Common myeloid progenitor, CD34-positive (primary cell): ENCODE measurements at regions not wholly inside any gene's neighbourhood (a gene's known extent, or its start where the extent isn't known, plus 50 kb on each side); places are given as distances from the start of the nearest gene placed in this dataset.

ENCODE experiments used
- CTCF ChIA-PET: fragments of 350-600 bp; sonication (Branson Sonifier 250); formaldehyde crosslinking; loops from one replicate; lab custom pipeline; 2021; ENCODE audit warnings: antibody characterized with exemption; lab: Charles Lee
- POLR2A ChIA-PET: fragments of 350-600 bp; sonication (Branson Sonifier 250); formaldehyde crosslinking; loops from one replicate; lab custom pipeline; 2021; ENCODE audit warnings: antibody characterized with exemption; lab: Charles Lee
- DNase-seq, 3 donors: peaks; one replicate each; pipeline versions ENCODE4 v3.0.0 to v3.0.0-alpha.2; 2013
- H3K27ac ChIP-seq, 2 experiments: 1 replicate in 1 of 2; 2 replicates in 1 of 2; pipeline ENCODE4 v1.7.0; 2013; ENCODE audit warnings: inconsistent platforms in 2 of 2, low read length in 2 of 2, mild to moderate bottlenecking in 2 of 2, low read depth in 1 of 2, moderate library complexity in 1 of 2; ENCODE audit not compliant: severe bottlenecking in 2 of 2, insufficient read depth in 1 of 2, poor library complexity in 1 of 2
- H3K27me3 ChIP-seq, 5 experiments: replicated peaks in 2 of 5; 1 replicate in 3 of 5; 2 replicates in 2 of 5; pipeline versions ENCODE4 v1.6.1 to v1.7.0; 2013; ENCODE audit warnings: low read length in 4 of 5, mild to moderate bottlenecking in 2 of 5, moderate library complexity in 2 of 5, inconsistent platforms in 1 of 5; ENCODE audit not compliant: insufficient read depth in 5 of 5, control insufficient read depth in 4 of 5
- H3K36me3 ChIP-seq, 4 experiments: 1 replicate in 2 of 4; 2 replicates in 2 of 4; pipeline versions ENCODE4 v1.6.1 to v1.7.0; 2013; ENCODE audit warnings: low read length in 3 of 4, control low read depth in 1 of 4, mild to moderate bottlenecking in 1 of 4; ENCODE audit not compliant: control insufficient read depth in 4 of 4, insufficient read depth in 4 of 4
- H3K4me1 ChIP-seq, 4 experiments: 1 replicate in 3 of 4; 2 replicates in 1 of 4; pipeline versions ENCODE4 v1.6.1 to v1.7.1; 2013; ENCODE audit warnings: low read length in 3 of 4, mild to moderate bottlenecking in 3 of 4, control low read depth in 1 of 4, inconsistent platforms in 1 of 4, moderate library complexity in 1 of 4; ENCODE audit not compliant: control insufficient read depth in 4 of 4, insufficient read depth in 4 of 4; ENCODE audit errors: control extremely low read depth in 1 of 4
- H3K4me3 ChIP-seq, 7 experiments: 1 replicate in 4 of 7; 2 replicates in 3 of 7; pipeline versions ENCODE4 v1.5.1 to v1.7.0; 2013; ENCODE audit warnings: mild to moderate bottlenecking in 7 of 7, low read length in 6 of 7, moderate library complexity in 6 of 7, inconsistent platforms in 2 of 7, low read depth in 2 of 7, control low read depth in 1 of 7; ENCODE audit not compliant: insufficient read depth in 4 of 7, control insufficient read depth in 1 of 7; ENCODE audit errors: extremely low read depth in 1 of 7
- H3K9me3 ChIP-seq, 5 experiments: 1 replicate in 4 of 5; 2 replicates in 1 of 5; pipeline versions ENCODE4 v1.6.1 to v1.7.1; 2013; ENCODE audit warnings: low read length in 4 of 5, mild to moderate bottlenecking in 2 of 5, inconsistent platforms in 1 of 5, low read depth in 1 of 5, moderate library complexity in 1 of 5; ENCODE audit not compliant: control insufficient read depth in 4 of 5, insufficient read depth in 2 of 5; ENCODE audit errors: control extremely low read depth in 1 of 5
- WGBS: methylation state at CpG from one replicate; pipeline ENCODE4 v1.1.5; 2013; ENCODE audit not compliant: insufficient coverage; 5-methylcytosine and 5-hydroxymethylcytosine counted together

DNA sequence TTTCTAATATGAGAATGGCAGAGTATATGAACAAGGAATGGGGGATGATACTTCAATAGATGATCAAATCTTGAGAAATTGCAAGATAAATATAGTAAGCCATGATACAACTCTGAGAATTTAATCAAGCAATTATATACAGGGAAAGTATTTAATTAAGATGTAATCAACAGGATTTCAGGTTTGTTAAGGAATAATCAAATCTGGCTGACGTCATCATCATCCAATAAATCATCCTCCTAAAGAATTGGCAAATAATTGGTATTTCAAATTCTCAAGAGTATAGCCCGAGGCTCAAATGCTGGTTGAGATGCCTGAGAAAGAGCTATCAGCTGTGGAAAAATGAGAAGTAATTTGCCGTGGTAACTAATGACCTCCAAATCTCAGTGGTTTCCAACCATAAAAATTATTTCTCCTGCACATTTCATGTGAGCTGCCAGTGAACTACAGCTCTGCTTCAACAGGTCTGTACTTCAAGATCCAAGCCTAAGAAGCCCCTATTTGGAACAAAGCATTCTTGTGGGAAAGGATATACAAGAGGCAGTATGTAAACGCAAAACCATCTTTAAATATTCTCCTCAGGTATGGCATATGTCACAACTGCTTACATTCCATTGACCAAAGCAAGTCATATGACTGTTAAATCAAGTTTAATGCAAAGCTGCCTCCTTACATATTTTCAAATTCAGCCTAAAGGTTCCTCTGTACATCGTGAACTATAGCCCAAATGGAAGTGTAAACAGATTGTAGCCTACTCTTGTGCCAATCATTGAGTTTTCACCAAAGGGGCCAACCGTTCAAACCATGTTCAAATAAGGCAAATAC is 503.0 kb downstream of the KIF20B start:
- Histone ChIP-seq H3K27ac (no peak overlapping the region), H3K36me3 (no peaks in the 10 kb centered on the region), H3K27me3 (no peaks in the 10 kb centered on the region), H3K4me3 (no peak overlapping the region), H3K9me3 (no peaks in the 10 kb centered on the region), H3K4me1 (no peaks in the 10 kb centered on the region)
- 85% methylated on average over 4 of the region's 6 CpGs for WGBS
- no peak for DNase-seq
- ChIA-PET CTCF (no interaction called here), POLR2A (no interaction called here)

DNA sequence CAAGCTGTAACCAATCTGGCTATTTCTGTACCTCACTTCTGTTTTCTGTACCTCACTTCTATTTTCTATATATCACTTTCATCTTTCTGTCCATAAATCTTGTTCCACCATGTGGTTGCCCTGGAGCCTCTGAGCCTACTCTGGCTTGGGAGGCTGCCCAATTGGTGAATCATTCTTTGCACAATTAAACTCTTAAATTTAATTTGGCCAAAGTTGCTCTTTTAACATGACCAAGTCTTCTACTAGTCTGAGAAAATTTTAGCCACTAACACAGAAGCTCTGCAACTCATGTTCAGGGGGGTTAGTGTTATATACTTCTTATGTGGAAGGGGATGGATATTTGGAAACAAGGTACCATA is 503.5 kb downstream of the KIF20B start:
- ChIA-PET POLR2A (no interaction called here), CTCF (no interaction called here)
- H3K4me3 ChIP-seq, result no peak overlapping the region
- no peak overlapping the region for H3K27ac ChIP-seq
- H3K27me3 ChIP-seq, result no peaks in the 10 kb centered on the region
- no peaks in the 10 kb centered on the region for H3K36me3 ChIP-seq
- no peaks in the 10 kb centered on the region for H3K9me3 ChIP-seq
- DNase-seq, result no peak
- no peaks in the 10 kb centered on the region for H3K4me1 ChIP-seq

DNA sequence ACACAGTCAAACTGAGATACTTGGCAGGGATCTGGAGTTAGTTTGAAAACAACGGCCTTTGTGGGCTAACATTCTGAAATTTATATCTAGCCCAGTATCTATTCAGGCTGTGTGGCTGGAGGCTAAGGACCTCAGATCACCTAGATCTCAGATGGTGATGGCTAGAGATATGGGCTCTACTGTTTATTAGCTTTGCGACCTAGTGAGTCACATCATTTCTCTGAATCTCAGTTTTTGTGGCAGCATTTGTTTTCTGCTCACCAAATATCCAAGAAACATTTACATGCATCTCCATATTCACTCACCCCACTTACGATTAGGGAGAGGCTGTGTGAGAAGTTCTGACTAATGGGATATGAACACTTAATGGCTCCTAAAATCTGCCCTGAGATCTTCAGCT is 503.9 kb downstream of the KIF20B start:
- DNase-seq, result no peak
- Histone ChIP-seq H3K27me3 (no peaks in the 10 kb centered on the region), H3K36me3 (no peaks in the 10 kb centered on the region), H3K9me3 (no peaks in the 10 kb centered on the region), H3K27ac (no peak overlapping the region), H3K4me3 (no peak overlapping the region), H3K4me1 (no peaks in the 10 kb centered on the region)
- ChIA-PET CTCF (no interaction called here), POLR2A (no interaction called here)
- no CpG with 5 or more reads among the region's 3 CpGs for WGBS

GRCh38 chr10:90213346-90213745 is 512.0 kb downstream of the KIF20B start:
- CTCF ChIA-PET, result no interaction called here
- DNase-seq, result no peak
- POLR2A ChIA-PET, result no interaction called here
- Histone ChIP-seq H3K9me3 (no peaks in the 10 kb centered on the region), H3K27me3 (no peaks in the 10 kb centered on the region), H3K27ac (no peak overlapping the region), H3K4me3 (no peak overlapping the region), H3K36me3 (no peaks in the 10 kb centered on the region), H3K4me1 (no peaks in the 10 kb centered on the region)
- WGBS, result 67% methylated on average over 1 of the region's 2 CpGs

DNA sequence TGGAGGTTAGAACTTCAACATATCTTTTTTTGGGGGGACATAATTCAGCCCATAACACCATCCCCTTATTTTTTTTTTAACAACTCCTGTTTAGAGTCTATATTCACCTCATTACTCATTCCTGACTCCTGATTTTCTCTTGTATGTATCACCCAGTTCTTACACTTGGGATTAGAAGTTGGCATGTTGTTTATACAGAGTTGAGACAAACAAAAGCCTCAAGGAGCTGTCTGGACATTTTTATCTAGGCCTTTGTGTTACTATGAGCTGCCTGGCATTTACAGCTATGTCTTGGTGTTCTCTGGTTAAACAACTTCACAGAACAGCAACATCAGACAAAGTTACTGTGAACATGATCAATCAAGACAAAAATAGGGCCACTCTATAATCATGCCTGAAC is 517.5 kb downstream of the KIF20B start:
- CTCF ChIA-PET, result no interaction called here
- no peaks in the 10 kb centered on the region for H3K27me3 ChIP-seq
- H3K9me3 ChIP-seq, result peaks cover 0 to 1% (median 0%) of the 10 kb centered on the region in 5 experiments
- DNase-seq, result no peak
- H3K4me1 ChIP-seq, result no peaks in the 10 kb centered on the region
- H3K4me3 ChIP-seq, result no peak overlapping the region
- no peaks in the 10 kb centered on the region for H3K36me3 ChIP-seq
- no peak overlapping the region for H3K27ac ChIP-seq
- POLR2A ChIA-PET, result no interaction called here

DNA sequence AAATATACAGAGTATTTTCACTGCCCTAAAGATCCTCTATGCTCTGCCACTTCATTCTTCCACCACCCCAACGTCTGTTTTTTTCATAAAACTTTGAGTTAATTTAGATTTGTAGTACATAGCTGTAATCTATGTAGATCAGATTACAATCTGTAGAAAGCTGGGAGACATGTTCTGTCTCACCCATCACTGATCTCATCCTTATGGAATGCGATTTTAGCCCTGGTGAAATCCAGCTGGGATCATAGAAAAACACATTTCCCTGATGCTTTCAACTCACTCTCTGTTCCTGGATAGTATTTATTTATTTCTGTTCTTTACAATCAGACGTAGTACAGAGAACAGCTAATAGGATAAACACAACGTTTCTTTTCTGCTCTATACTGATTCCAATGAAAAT is 521.0 kb downstream of the KIF20B start:
- ChIA-PET CTCF (no interaction called here), POLR2A (no interaction called here)
- no peaks in the 10 kb centered on the region for H3K27me3 ChIP-seq
- no peaks in the 10 kb centered on the region for H3K4me1 ChIP-seq
- peaks cover 0 to 1% (median 0%) of the 10 kb centered on the region in 5 experiments for H3K9me3 ChIP-seq
- H3K27ac ChIP-seq, result no peak overlapping the region
- 80% methylated on average over 1 of the region's 4 CpGs for WGBS
- no peaks in the 10 kb centered on the region for H3K36me3 ChIP-seq
- no peak for DNase-seq
- no peak overlapping the region for H3K4me3 ChIP-seq

DNA sequence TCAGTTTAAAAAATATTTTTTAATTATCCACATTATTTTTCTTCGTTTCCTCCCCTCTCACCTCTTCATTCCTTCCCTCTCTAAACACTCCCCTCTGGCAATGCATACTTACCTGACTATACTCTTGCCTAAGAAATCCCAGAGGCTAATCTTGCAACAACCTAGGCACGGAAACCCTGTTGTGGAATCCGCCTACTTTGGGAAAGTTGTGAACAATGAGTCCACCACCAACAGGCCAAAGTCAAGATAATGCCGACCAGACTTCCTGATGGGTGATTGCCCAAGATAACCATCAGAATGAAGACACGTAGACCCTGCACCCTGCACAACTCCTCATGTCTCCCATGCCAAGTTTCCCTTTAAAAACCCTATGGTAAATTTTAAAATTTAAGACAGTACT is 521.5 kb downstream of the KIF20B start:
- POLR2A ChIA-PET, result no interaction called here

More for the DNA sequence above, 521.5 kb downstream of the KIF20B start:
- no peak overlapping the region for H3K4me3 ChIP-seq
- CTCF ChIA-PET, result no interaction called here
- peaks cover 0 to 1% (median 0%) of the 10 kb centered on the region in 5 experiments for H3K9me3 ChIP-seq
- no peaks in the 10 kb centered on the region for H3K4me1 ChIP-seq
- no peak for DNase-seq
- H3K27ac ChIP-seq, result no peak overlapping the region
- 83% methylated on average over 4 of the region's 5 CpGs for WGBS
- no peaks in the 10 kb centered on the region for H3K36me3 ChIP-seq
- no peaks in the 10 kb centered on the region for H3K27me3 ChIP-seq
